Omental fat pad (tissue), 3 donors: ENCODE measurements at regions not wholly inside any gene's neighbourhood (a gene's known extent, or its start where the extent isn't known, plus 50 kb on each side); places are given as distances from the start of the nearest gene placed in this dataset.

ENCODE experiments used
- ATAC-seq: fragments of 150-250 bp; one replicate; pipeline ENCODE4 v1.9.1; 2016; ENCODE audit warnings: mild to moderate bottlenecking, moderate library complexity; ENCODE audit not compliant: low FRiP score
- DNase-seq: peaks from one replicate; pipeline ENCODE4 v3.0.0-alpha.2; 2019; ENCODE audit warnings: low spot score
- TF ChIP-seq, protein P1 (sequence below), 3 donors: fragments of 450-650 bp; IDR thresholded peaks; one replicate each; pipeline ENCODE4 v1.5.1; 2016 to 2017; ENCODE audit warnings: antibody characterized with exemption in 3 of 3, mild to moderate bottlenecking in 3 of 3, moderate library complexity in 2 of 3

DNA sequence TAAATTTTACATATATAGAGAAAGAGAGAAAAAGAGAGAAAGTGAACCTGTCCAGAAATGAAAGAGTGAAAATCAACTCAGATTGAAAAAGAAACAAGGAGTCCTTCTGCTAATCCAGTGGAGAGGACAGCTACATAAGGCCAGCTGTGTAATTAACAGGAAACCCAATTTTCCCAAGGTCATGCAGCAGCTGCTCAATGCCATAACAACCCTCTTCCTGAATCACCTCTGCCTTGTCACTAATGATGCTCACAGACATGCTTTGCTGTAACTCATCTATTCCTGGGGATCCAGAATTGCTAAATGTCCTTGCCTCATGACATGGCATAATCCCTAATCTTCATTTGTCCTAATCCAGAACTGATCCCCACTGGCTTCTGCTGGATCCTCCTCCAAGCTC lies 288.6 kb downstream of the NEBL start:
- DNase-seq (no peak), ATAC-seq (no peak)
- TF ChIP-seq, protein P1, sequence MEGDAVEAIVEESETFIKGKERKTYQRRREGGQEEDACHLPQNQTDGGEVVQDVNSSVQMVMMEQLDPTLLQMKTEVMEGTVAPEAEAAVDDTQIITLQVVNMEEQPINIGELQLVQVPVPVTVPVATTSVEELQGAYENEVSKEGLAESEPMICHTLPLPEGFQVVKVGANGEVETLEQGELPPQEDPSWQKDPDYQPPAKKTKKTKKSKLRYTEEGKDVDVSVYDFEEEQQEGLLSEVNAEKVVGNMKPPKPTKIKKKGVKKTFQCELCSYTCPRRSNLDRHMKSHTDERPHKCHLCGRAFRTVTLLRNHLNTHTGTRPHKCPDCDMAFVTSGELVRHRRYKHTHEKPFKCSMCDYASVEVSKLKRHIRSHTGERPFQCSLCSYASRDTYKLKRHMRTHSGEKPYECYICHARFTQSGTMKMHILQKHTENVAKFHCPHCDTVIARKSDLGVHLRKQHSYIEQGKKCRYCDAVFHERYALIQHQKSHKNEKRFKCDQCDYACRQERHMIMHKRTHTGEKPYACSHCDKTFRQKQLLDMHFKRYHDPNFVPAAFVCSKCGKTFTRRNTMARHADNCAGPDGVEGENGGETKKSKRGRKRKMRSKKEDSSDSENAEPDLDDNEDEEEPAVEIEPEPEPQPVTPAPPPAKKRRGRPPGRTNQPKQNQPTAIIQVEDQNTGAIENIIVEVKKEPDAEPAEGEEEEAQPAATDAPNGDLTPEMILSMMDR (IDR thresholded peaks at IDR 0.05) = no peak

GRCh38 chr10:20606985-20607384 lies 290.1 kb downstream of the NEBL start:
- no peak for ATAC-seq
- TF ChIP-seq, protein P1 (IDR thresholded peaks at IDR 0.05) = no peak
- no peak for DNase-seq

DNA sequence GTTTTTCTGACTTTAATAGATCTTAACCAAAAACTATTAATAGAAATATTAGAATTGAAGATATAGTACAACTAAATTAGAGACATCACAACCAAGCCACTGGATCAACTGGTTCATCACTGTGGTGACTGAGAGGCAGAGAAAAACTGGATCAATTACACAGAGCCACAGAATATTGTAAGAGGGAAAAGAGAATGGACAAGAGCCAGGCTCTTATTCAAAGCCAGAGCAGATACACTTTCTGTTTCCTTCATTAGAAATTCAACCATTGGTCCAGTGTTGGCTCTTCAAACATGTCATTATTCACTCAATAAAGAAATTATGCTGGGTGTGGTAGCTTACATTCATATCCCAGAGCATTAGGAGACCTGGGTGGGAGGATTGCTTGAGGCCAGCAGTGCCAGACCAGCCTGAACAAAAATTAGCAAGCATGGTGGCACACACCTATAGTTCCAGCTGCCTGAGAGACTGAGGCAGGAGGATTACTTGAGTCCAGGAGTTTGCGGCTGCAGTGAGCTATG lies 295.1 kb downstream of the NEBL start:
- TF ChIP-seq, protein P1 (IDR thresholded peaks at IDR 0.05) = no peak
- DNase-seq (no peak), ATAC-seq (no peak)

GRCh38 chr10:20598590-20598989 lies 298.5 kb downstream of the NEBL start:
- TF ChIP-seq, protein P1 (IDR thresholded peaks at IDR 0.05) = no peak
- ATAC-seq (peak; percentile 87), DNase-seq (no peak)

GRCh38 chr10:20596911-20597310 lies 300.2 kb downstream of the NEBL start:
- no peak for DNase-seq
- TF ChIP-seq, protein P1 (IDR thresholded peaks at IDR 0.05) = no peak
- ATAC-seq = no peak

DNA sequence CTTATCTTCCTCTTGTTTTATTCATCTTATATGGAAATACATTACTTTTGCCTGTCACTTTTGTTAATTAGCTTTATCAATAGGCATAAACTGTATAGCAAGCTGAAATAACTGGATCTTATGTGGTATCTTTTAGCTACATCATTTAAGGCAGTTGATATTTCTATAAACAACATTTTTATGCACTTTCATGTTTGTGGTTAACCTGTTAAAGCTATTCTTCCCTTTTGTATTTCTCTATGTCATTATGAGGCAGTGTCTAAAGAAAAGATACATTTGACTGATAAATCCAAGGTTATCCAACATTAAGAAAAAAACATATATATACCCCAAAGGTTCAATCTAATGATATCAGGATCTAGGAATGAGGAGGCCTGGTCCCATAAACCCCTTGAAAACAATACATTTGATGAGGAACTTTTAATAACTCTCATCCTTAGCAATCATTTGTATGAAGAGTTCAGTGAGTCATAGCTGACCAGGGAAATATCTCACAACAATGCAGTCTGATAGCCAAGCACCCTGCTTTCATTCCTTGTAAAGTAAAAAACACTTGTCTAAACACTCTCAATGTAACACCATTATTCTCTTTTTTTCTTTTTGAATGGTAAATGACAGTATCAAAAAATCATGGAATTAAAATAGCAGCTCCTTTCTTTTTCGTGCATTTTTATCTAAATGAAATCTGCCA lies 300.9 kb downstream of the NEBL start:
- no peak for DNase-seq
- TF ChIP-seq, protein P1 (IDR thresholded peaks at IDR 0.05) = no peak
- no peak for ATAC-seq

GRCh38 chr10:20593649-20594048 lies 303.5 kb downstream of the NEBL start:
- DNase-seq (no peak), ATAC-seq (no peak)
- TF ChIP-seq, protein P1 (IDR thresholded peaks at IDR 0.05) = no peak
